Right lobe of liver (tissue), 4 donors: ENCODE measurements at regions not wholly inside any gene's neighbourhood (a gene's known extent, or its start where the extent isn't known, plus 50 kb on each side); places are given as distances from the start of the nearest gene placed in this dataset.

ENCODE experiments used
- CTCF ChIP-seq, 4 donors: fragments of 200-600 bp in 3 of 4; fragments of 450-650 bp in 1 of 4; IDR thresholded peaks; one replicate each; pipeline versions ENCODE4 v1.5.1 to v1.8.0; 2016 to 2022; ENCODE audit warnings: antibody characterized with exemption in 4 of 4, mild to moderate bottlenecking in 2 of 4
- POLR2A ChIP-seq: fragments of 450-650 bp; IDR thresholded peaks from one replicate; pipeline ENCODE4 v1.6.1; 2017; ENCODE audit warnings: antibody characterized with exemption, mild to moderate bottlenecking
- donor health status: DM: no; HTN: no; CAD: no.
- donor health status: DM: no; HTN: no; CAD: no.
- donor health status: DM: no; HTN: yes; CAD: no.

DNA sequence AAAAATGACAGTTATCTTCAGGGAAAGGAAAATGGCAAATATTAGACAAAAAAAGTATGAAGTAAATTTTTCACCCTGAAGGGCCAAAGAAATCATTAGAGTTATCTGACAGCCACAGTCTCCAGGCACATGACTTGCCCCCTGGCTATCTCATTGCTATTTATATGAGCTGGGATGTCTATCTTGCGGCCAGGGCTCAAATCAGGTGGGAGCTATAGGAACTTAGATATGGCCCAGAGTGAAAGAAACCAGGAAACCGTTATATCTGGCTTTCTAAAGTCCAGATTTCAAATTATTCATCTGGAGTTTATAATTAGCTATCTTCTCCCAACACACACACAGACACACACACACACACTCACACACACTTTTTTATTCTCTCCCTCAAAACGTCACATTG, 135.3 kb upstream of the EEF1E1 start:
- TF ChIP-seq CTCF (IDR thresholded peaks at IDR 0.05) (no peak), POLR2A (no peak)
